ENCODE measurements at regions not wholly inside any gene's neighbourhood (a gene's known extent, or its start where the extent isn't known, plus 50 kb on each side); places are given as distances from the start of the nearest gene placed in this dataset.

GRCh38 chr20:60694763-60695162 lies 557.3 kb upstream of the CDH4 start:
- H3K27ac Mint-ChIP-seq (ENCODE audit: unreplicated experiment) = no peak overlapping the region
- no peaks in the 10 kb centered on the region for H3K36me3 Mint-ChIP-seq (ENCODE audit: unreplicated experiment)
- H3K4me3 Mint-ChIP-seq (ENCODE audit: unreplicated experiment) = no peak overlapping the region
- peaks cover 28% of the 10 kb centered on the region for H3K4me1 Mint-ChIP-seq (ENCODE audit: low read depth, unreplicated experiment)
- no peaks in the 10 kb centered on the region for H3K27me3 Mint-ChIP-seq (ENCODE audit: unreplicated experiment)
- DNase-seq = no peak
- peaks cover 12% of the 10 kb centered on the region for H3K9me3 Mint-ChIP-seq (ENCODE audit: unreplicated experiment)
- no peak for TF ChIP-seq CTCF (IDR thresholded peaks at IDR 0.05; ENCODE audit: partially characterized antibody, unreplicated experiment)

- Mint-ChIP-seq H3K4me3 (ENCODE audit: unreplicated experiment) (no peak overlapping the region), H3K9me3 (ENCODE audit: unreplicated experiment) (peaks cover 12% of the 10 kb centered on the region), H3K27me3 (ENCODE audit: unreplicated experiment) (no peaks in the 10 kb centered on the region), H3K36me3 (ENCODE audit: unreplicated experiment) (no peaks in the 10 kb centered on the region), H3K27ac (ENCODE audit: unreplicated experiment) (no peak overlapping the region), H3K4me1 (ENCODE audit: low read depth, unreplicated experiment) (peaks cover 28% of the 10 kb centered on the region)
- no peak for TF ChIP-seq CTCF (IDR thresholded peaks at IDR 0.05; ENCODE audit: partially characterized antibody, unreplicated experiment)
- no peak for DNase-seq
Observed at GRCh38 chr20:60695226-60696000, 556.6 kb upstream of the CDH4 start.

DNA sequence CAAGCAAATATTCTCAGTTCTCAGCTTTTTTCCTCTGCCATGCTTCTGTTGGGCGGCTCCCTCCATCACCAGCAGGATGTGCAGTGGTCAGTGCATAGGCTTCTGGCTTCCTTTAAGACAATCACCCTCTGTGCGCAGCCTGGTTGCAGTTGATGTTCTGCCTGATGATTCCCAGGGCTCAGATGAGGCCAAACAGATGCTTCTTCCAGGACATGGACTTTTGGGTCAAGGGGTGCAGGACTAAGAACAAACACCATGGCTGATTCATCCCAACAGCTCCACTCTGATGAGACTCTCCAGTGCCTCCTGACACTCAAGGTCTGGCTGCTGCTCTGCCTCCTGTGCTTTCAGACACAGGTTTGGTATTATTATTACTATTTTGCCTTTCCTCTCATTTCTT lies 554.8 kb upstream of the CDH4 start:
- Mint-ChIP-seq H3K27me3 (ENCODE audit: unreplicated experiment) (no peaks in the 10 kb centered on the region), H3K27ac (ENCODE audit: unreplicated experiment) (no peak overlapping the region), H3K36me3 (ENCODE audit: unreplicated experiment) (no peaks in the 10 kb centered on the region), H3K9me3 (ENCODE audit: unreplicated experiment) (peaks cover 6% of the 10 kb centered on the region), H3K4me1 (ENCODE audit: low read depth, unreplicated experiment) (peaks cover 15% of the 10 kb centered on the region), H3K4me3 (ENCODE audit: unreplicated experiment) (no peak overlapping the region)
- DNase-seq = no peak
- TF ChIP-seq CTCF (IDR thresholded peaks at IDR 0.05; ENCODE audit: partially characterized antibody, unreplicated experiment) = no peak

DNA sequence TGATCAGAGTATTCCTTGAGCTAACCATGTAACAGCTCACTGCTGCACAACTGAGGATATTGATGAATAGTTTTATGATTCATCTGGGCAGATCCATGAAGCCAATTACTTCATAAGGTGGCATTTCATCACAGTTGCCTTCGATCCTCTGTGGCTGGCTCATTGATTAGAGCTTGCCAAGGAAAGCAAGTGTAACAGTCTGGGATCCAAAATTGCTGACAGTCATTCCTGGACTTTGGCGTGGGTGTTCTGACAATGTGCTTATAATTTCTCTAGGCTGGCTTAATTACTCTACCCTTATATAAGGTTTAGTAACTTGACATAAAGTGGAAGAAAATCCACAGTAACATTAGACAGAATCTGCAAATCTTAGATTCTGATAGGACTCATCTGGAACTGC lies 551.3 kb upstream of the CDH4 start:
- DNase-seq = no peak
- H3K9me3 Mint-ChIP-seq (ENCODE audit: unreplicated experiment) = peaks cover 2% of the 10 kb centered on the region
- H3K36me3 Mint-ChIP-seq (ENCODE audit: unreplicated experiment) = no peaks in the 10 kb centered on the region
- no peak overlapping the region for H3K27ac Mint-ChIP-seq (ENCODE audit: unreplicated experiment)
- no peak for TF ChIP-seq CTCF (IDR thresholded peaks at IDR 0.05; ENCODE audit: partially characterized antibody, unreplicated experiment)
- H3K27me3 Mint-ChIP-seq (ENCODE audit: unreplicated experiment) = no peaks in the 10 kb centered on the region
- H3K4me1 Mint-ChIP-seq (ENCODE audit: low read depth, unreplicated experiment) = peaks cover 5% of the 10 kb centered on the region
- no peak overlapping the region for H3K4me3 Mint-ChIP-seq (ENCODE audit: unreplicated experiment)

- Mint-ChIP-seq H3K4me1 (ENCODE audit: low read depth, unreplicated experiment) (peaks cover 5% of the 10 kb centered on the region), H3K9me3 (ENCODE audit: unreplicated experiment) (no peaks in the 10 kb centered on the region), H3K36me3 (ENCODE audit: unreplicated experiment) (no peaks in the 10 kb centered on the region), H3K4me3 (ENCODE audit: unreplicated experiment) (no peak overlapping the region), H3K27me3 (ENCODE audit: unreplicated experiment) (no peaks in the 10 kb centered on the region), H3K27ac (ENCODE audit: unreplicated experiment) (no peak overlapping the region)
- TF ChIP-seq CTCF (IDR thresholded peaks at IDR 0.05; ENCODE audit: partially characterized antibody, unreplicated experiment) = no peak
- no peak for DNase-seq
Observed at GRCh38 chr20:60704147-60704546, 547.9 kb upstream of the CDH4 start.
